Activated naive CD8-positive, alpha-beta T cell (primary cell): ENCODE measurements at regions not wholly inside any gene's neighbourhood (a gene's known extent, or its start where the extent isn't known, plus 50 kb on each side); places are given as distances from the start of the nearest gene placed in this dataset.
"Not testable (repeated sequence)": the region's sequence is repeated elsewhere in the genome, so short reads cannot be mapped to it uniquely, and the experiment has no call there.

Experiments
- H3K27ac Mint-ChIP-seq: one replicate; pipeline ENCODE4 v1.8.0; 2021; ENCODE audit warnings: mixed read lengths
- H3K27me3 Mint-ChIP-seq: one replicate; pipeline ENCODE4 v1.8.0; 2021; ENCODE audit warnings: mixed read lengths
- H3K36me3 Mint-ChIP-seq: one replicate; pipeline ENCODE4 v1.8.0; 2021; ENCODE audit warnings: mixed read lengths
- H3K4me1 Mint-ChIP-seq: one replicate; pipeline ENCODE4 v1.8.0; 2021; ENCODE audit warnings: low read depth, mixed read lengths
- H3K4me3 Mint-ChIP-seq: one replicate; pipeline ENCODE4 v1.8.0; 2021; ENCODE audit warnings: mild to moderate bottlenecking, mixed read lengths
- H3K9me3 Mint-ChIP-seq: one replicate; pipeline ENCODE4 v1.8.0; 2021; ENCODE audit warnings: low read depth, mixed read lengths

GRCh38 chr17:77058016-77058415 lies 82.8 kb upstream of the SEC14L1 start:
- Mint-ChIP-seq H3K36me3 (no peaks in the 10 kb centered on the region), H3K27me3 (peaks cover 11% of the 10 kb centered on the region), H3K4me3 (no peak overlapping the region), H3K27ac (no peak overlapping the region), H3K4me1 (peaks cover 1% of the 10 kb centered on the region), H3K9me3 (no peaks in the 10 kb centered on the region)

DNA sequence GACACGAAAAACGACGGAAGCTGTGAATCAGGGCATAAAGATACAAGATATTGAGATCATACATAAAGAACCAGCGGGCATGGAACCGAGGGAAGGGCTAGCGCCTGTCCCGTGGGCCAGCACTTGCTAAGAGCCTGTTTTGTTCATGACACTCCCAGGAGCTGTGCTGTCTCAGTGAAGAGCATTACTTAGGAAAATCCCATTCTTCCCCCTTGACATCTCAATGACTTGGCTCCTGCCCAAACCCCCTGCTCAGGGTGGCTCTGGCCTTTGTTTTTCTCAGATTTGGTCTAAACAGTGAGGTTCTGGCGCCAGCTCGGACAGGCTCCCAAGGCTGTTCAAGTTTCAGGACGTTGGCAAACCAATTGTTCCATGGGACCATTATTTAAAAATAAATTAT lies 79.1 kb upstream of the SEC14L1 start:
- Mint-ChIP-seq H3K9me3 (no peaks in the 10 kb centered on the region), H3K27me3 (peaks cover 4% of the 10 kb centered on the region), H3K27ac (no peak overlapping the region), H3K36me3 (no peaks in the 10 kb centered on the region), H3K4me1 (no peaks in the 10 kb centered on the region), H3K4me3 (no peak overlapping the region)

DNA sequence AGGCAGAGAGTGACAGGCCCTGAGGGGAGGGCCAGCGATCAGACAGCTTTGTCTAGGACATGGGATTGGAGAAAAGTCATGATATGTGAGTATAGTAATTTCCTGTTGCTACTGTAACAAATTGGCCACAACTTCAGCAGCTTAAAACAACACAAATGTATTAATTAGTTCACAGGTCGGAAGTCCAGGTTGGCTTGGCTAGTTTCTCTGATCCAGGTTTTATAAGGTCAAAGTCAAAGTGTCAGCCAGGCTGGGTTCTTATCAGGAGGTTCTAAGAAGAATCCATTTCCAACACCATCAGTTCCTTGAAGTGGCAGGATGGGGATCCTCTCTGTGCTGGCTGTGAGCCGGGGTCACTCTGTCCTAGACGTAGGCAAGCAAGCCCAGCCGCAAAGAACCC lies 76.2 kb upstream of the SEC14L1 start:
- Mint-ChIP-seq H3K27ac (no peak overlapping the region), H3K4me1 (no peaks in the 10 kb centered on the region), H3K36me3 (no peaks in the 10 kb centered on the region), H3K27me3 (peaks cover 6% of the 10 kb centered on the region), H3K4me3 (no peak overlapping the region), H3K9me3 (no peaks in the 10 kb centered on the region)

- H3K9me3 Mint-ChIP-seq: no peaks in the 10 kb centered on the region
- H3K36me3 Mint-ChIP-seq: no peaks in the 10 kb centered on the region
- no peak overlapping the region for H3K4me3 Mint-ChIP-seq
- no peak overlapping the region for H3K27ac Mint-ChIP-seq
- peaks cover 6% of the 10 kb centered on the region for H3K27me3 Mint-ChIP-seq
- no peaks in the 10 kb centered on the region for H3K4me1 Mint-ChIP-seq
These were observed 74.6 kb upstream of the SEC14L1 start for GRCh38 chr17:77066165-77066564.

GRCh38 chr17:77066726-77067409 lies 73.9 kb upstream of the SEC14L1 start:
- H3K4me3 Mint-ChIP-seq, H3K4me1 Mint-ChIP-seq, H3K9me3 Mint-ChIP-seq, H3K27me3 Mint-ChIP-seq, H3K27ac Mint-ChIP-seq, H3K36me3 Mint-ChIP-seq: not testable (repeated sequence)

GRCh38 chr17:77068915-77069314 lies 71.9 kb upstream of the SEC14L1 start:
- Mint-ChIP-seq H3K27me3 (peaks cover 12% of the 10 kb centered on the region), H3K4me1 (no peaks in the 10 kb centered on the region), H3K27ac (no peak overlapping the region), H3K36me3 (no peaks in the 10 kb centered on the region), H3K9me3 (no peaks in the 10 kb centered on the region), H3K4me3 (no peak overlapping the region)

- H3K36me3 Mint-ChIP-seq: no peaks in the 10 kb centered on the region
- H3K27me3 Mint-ChIP-seq: peaks cover 18% of the 10 kb centered on the region
- no peak overlapping the region for H3K27ac Mint-ChIP-seq
- H3K4me1 Mint-ChIP-seq: no peaks in the 10 kb centered on the region
- no peaks in the 10 kb centered on the region for H3K9me3 Mint-ChIP-seq
- no peak overlapping the region for H3K4me3 Mint-ChIP-seq
These were observed 69.9 kb upstream of the SEC14L1 start for GRCh38 chr17:77070888-77071279.

GRCh38 chr17:77071925-77072490 lies 68.8 kb upstream of the SEC14L1 start:
- Mint-ChIP-seq H3K4me1 (no peaks in the 10 kb centered on the region), H3K27ac (no peak overlapping the region), H3K36me3 (no peaks in the 10 kb centered on the region), H3K9me3 (no peaks in the 10 kb centered on the region), H3K4me3 (no peak overlapping the region), H3K27me3 (peaks cover 18% of the 10 kb centered on the region)

GRCh38 chr17:77072670-77073069 lies 68.1 kb upstream of the SEC14L1 start:
- H3K9me3 Mint-ChIP-seq: no peaks in the 10 kb centered on the region
- peaks cover 18% of the 10 kb centered on the region for H3K27me3 Mint-ChIP-seq
- H3K27ac Mint-ChIP-seq: no peak overlapping the region
- H3K4me3 Mint-ChIP-seq: no peak overlapping the region
- no peaks in the 10 kb centered on the region for H3K4me1 Mint-ChIP-seq
- H3K36me3 Mint-ChIP-seq: no peaks in the 10 kb centered on the region

GRCh38 chr17:77074681-77075080 lies 66.1 kb upstream of the SEC14L1 start:
- no peaks in the 10 kb centered on the region for H3K36me3 Mint-ChIP-seq
- no peak overlapping the region for H3K27ac Mint-ChIP-seq
- H3K4me1 Mint-ChIP-seq: no peaks in the 10 kb centered on the region
- no peak overlapping the region for H3K4me3 Mint-ChIP-seq
- no peaks in the 10 kb centered on the region for H3K9me3 Mint-ChIP-seq
- H3K27me3 Mint-ChIP-seq: peaks cover 16% of the 10 kb centered on the region

- Mint-ChIP-seq H3K27me3 (peaks cover 16% of the 10 kb centered on the region), H3K4me3 (no peak overlapping the region), H3K9me3 (no peaks in the 10 kb centered on the region), H3K4me1 (no peaks in the 10 kb centered on the region), H3K27ac (no peak overlapping the region), H3K36me3 (no peaks in the 10 kb centered on the region)
These were observed 64.5 kb upstream of the SEC14L1 start for GRCh38 chr17:77076124-77076830.

GRCh38 chr17:77083531-77083930 lies 57.2 kb upstream of the SEC14L1 start:
- H3K36me3 Mint-ChIP-seq: peaks cover 3% of the 10 kb centered on the region
- H3K9me3 Mint-ChIP-seq: no peaks in the 10 kb centered on the region
- no peak overlapping the region for H3K4me3 Mint-ChIP-seq
- peaks cover 19% of the 10 kb centered on the region for H3K4me1 Mint-ChIP-seq
- no peak overlapping the region for H3K27ac Mint-ChIP-seq
- H3K27me3 Mint-ChIP-seq: peaks cover 3% of the 10 kb centered on the region

- Mint-ChIP-seq H3K27me3 (peaks cover 3% of the 10 kb centered on the region), H3K4me3 (peak overlapping the region; percentile 27), H3K9me3 (no peaks in the 10 kb centered on the region), H3K27ac (peak overlapping the region; percentile 28), H3K36me3 (peaks cover 9% of the 10 kb centered on the region), H3K4me1 (peaks cover 37% of the 10 kb centered on the region)
These were observed 54.8 kb upstream of the SEC14L1 start for GRCh38 chr17:77085926-77086432.

GRCh38 chr17:77086433-77087010 lies 54.2 kb upstream of the SEC14L1 start:
- H3K27me3 Mint-ChIP-seq: peaks cover 3% of the 10 kb centered on the region
- peak overlapping the region; percentile 28 for H3K27ac Mint-ChIP-seq
- H3K36me3 Mint-ChIP-seq: peaks cover 9% of the 10 kb centered on the region
- peak overlapping the region; percentile 27 for H3K4me3 Mint-ChIP-seq
- no peaks in the 10 kb centered on the region for H3K9me3 Mint-ChIP-seq
- peaks cover 42% of the 10 kb centered on the region for H3K4me1 Mint-ChIP-seq
